ENCODE measurements at regions not wholly inside any gene's neighbourhood (a gene's known extent, or its start where the extent isn't known, plus 50 kb on each side); places are given as distances from the start of the nearest gene placed in this dataset.

DNA sequence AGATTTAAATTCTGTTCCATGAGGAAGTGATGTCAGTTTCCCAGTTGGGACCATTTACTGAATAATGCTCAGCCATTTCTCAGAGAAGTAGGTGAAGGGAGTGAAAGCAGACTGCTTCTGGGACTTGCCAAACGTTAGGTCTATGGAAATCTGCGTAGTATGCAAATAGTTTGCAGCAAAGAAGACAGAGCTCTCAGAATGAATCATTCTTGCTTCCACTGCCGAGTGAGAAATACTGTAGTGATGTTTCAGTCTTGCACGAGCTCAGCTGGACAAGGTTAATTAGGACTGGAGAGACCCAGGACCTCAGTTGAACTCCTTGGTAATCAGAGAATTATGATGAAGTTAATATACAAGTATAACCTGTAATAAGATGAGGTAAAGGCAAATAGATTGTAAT is 317.7 kb upstream of the DAB1 start:
- TF ChIP-seq, protein P1, sequence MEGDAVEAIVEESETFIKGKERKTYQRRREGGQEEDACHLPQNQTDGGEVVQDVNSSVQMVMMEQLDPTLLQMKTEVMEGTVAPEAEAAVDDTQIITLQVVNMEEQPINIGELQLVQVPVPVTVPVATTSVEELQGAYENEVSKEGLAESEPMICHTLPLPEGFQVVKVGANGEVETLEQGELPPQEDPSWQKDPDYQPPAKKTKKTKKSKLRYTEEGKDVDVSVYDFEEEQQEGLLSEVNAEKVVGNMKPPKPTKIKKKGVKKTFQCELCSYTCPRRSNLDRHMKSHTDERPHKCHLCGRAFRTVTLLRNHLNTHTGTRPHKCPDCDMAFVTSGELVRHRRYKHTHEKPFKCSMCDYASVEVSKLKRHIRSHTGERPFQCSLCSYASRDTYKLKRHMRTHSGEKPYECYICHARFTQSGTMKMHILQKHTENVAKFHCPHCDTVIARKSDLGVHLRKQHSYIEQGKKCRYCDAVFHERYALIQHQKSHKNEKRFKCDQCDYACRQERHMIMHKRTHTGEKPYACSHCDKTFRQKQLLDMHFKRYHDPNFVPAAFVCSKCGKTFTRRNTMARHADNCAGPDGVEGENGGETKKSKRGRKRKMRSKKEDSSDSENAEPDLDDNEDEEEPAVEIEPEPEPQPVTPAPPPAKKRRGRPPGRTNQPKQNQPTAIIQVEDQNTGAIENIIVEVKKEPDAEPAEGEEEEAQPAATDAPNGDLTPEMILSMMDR (IDR thresholded peaks at IDR 0.05): no peak
- no peak for TF ChIP-seq ZFX (IDR thresholded peaks at IDR 0.05; ENCODE audit: borderline replicate concordance)

Data from 22Rv1 (cell line).